Activated CD4-positive, alpha-beta memory T cell treated with anti-CD3 and anti-CD28 coated beads for 36 hours (primary cell): ENCODE measurements at regions not wholly inside any gene's neighbourhood (a gene's known extent, or its start where the extent isn't known, plus 50 kb on each side); places are given as distances from the start of the nearest gene placed in this dataset.
"Not testable (repeated sequence)": the region's sequence is repeated elsewhere in the genome, so short reads cannot be mapped to it uniquely, and the experiment has no call there.

ENCODE experiments used
- CTCF ChIA-PET: fragments of 350-600 bp; sonication (Branson Sonifier 250); formaldehyde crosslinking; loops from one replicate; lab custom pipeline; 2021; ENCODE audit warnings: antibody characterized with exemption, inconsistent platforms; lab: Charles Lee
- POLR2A ChIA-PET: fragments of 350-600 bp; sonication (Branson Sonifier 250); formaldehyde crosslinking; loops from one replicate; lab custom pipeline; 2021; ENCODE audit warnings: antibody characterized with exemption; lab: Charles Lee
- DNase-seq: peaks from one replicate; pipeline ENCODE4 v3.0.0-alpha.2; 2020
- H3K27ac Mint-ChIP-seq: one replicate; pipeline ENCODE4 v1.8.0; 2021; ENCODE audit warnings: mixed read lengths
- H3K27me3 Mint-ChIP-seq: one replicate; pipeline ENCODE4 v1.8.0; 2021; ENCODE audit warnings: mixed read lengths
- H3K36me3 Mint-ChIP-seq: one replicate; pipeline ENCODE4 v1.8.0; 2021; ENCODE audit warnings: mixed read lengths
- H3K4me1 Mint-ChIP-seq: one replicate; pipeline ENCODE4 v1.8.0; 2021; ENCODE audit warnings: low read depth, mixed read lengths
- H3K4me3 Mint-ChIP-seq: one replicate; pipeline ENCODE4 v1.8.0; 2021; ENCODE audit warnings: mild to moderate bottlenecking, mixed read lengths
- H3K9me3 Mint-ChIP-seq: one replicate; pipeline ENCODE4 v1.8.0; 2021; ENCODE audit warnings: mixed read lengths
- intact Hi-C: fragments of 100-400 bp; cut with micrococcal nuclease; formaldehyde crosslinking; loops from one replicate; pipeline ENCODE4 v1.15.1; 2023

DNA sequence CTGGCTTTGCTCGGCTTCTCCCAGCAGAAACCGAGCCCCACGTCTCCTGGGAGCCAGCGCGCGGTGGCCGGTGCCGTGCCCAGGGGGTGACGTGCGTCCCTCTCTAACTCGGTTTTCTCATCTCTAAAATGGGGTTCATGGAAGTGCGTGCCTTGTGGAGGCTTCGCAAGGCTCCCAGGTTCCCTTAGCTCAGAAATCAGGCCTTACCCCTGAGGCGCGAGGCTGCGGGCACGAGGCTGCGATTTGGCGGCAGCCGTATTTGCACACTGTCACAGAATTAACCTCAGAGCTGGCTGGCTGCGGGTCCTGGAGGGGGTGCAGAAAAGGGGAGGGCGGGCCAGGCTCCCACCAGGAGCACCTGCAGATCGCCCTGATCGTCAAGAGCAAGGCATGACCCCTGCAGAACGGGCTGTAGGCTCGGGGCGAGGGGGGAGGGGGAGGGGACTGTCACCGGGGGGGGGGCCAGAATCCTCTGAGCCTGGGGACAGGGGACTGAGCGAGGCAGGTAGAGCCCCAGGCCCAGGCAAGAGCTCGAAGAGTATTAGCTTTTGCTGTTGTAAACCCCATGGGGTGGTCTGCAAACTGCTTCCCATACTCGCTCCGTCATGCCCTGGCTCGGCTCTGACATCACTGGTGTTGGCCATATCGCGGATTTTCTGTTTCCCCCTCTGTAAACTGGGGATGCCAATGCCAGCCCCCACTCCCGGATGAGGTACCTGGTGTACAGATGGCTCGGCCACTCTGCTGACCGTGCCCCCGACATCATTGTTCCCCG, 62.2 kb downstream of the CCNE1 start:
- CTCF ChIA-PET, result interaction anchor here (0.7 to 6.0 kb wide), 13 partner anchors 14 to 775 kb away, joined by 3 to 103 read pairs (median 5); no protein-coding TSS in a partner anchor
- intact Hi-C loops, result loop anchor here (1.0 to 10.0 kb wide), 3 partner anchors 114 to 781 kb away; no protein-coding TSS in a partner anchor
- DNase-seq, result no peak
- H3K27me3 Mint-ChIP-seq, result peaks cover 18% of the 10 kb centered on the region
- no peaks in the 10 kb centered on the region for H3K36me3 Mint-ChIP-seq
- H3K27ac Mint-ChIP-seq, result no peak overlapping the region
- POLR2A ChIA-PET, result no interaction called here
- H3K4me3 Mint-ChIP-seq, result no peak overlapping the region
- no peaks in the 10 kb centered on the region for H3K9me3 Mint-ChIP-seq
- peaks cover 9% of the 10 kb centered on the region for H3K4me1 Mint-ChIP-seq

DNA sequence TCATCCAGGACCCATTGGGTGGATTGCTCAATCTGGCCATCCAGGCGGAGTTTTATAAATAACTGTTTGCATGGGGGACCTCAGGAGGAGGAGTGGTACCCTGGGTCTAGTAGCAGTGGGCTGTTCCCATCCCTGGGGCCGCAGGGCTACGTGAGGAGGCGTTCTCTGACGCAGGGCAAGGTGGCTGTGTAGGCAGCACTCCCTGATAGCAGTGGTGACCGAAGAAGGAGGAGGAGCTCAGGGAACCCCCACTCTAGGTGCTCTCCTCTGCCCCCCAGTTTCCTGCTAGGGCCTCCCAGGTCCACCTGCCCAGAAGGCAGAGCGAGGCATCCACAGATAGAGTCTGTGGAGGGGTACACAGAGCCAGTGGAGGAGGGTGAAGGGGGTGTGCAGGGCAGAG, 64.1 kb downstream of the CCNE1 start:
- Mint-ChIP-seq H3K36me3 (no peaks in the 10 kb centered on the region), H3K27me3 (peaks cover 21% of the 10 kb centered on the region), H3K4me3 (no peak overlapping the region), H3K9me3 (no peaks in the 10 kb centered on the region), H3K4me1 (peaks cover 9% of the 10 kb centered on the region), H3K27ac (no peak overlapping the region)
- intact Hi-C loops, result loop anchor here (10.0 kb wide), 1 partner anchor 779 kb away; no protein-coding TSS in a partner anchor
- POLR2A ChIA-PET, result no interaction called here
- CTCF ChIA-PET, result interaction anchor here (1.0 to 6.0 kb wide), 3 partner anchors 90 to 146 kb away, joined by 5 to 86 read pairs (median 17); no protein-coding TSS in a partner anchor
- DNase-seq, result no peak

DNA sequence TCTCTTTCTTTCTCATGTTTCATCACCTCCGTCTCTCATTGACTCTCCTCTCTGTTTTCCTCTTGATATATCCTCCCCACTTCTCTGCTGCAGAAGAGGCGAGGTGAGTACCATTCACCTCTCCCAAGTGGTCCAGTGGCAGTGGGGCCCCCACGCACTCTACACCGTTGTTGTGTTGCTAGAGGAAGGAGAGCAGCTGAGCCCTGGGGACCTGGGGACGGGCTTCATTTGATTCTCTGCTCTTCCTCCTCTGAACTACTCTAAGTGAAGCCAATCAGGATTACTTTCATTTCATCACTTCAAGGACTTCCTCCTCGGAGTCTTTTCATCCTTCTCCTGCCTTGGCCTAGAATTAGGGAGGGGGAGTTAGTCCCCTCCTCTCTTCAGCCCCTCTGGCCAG, 64.6 kb downstream of the CCNE1 start:
- no peaks in the 10 kb centered on the region for H3K9me3 Mint-ChIP-seq
- peaks cover 19% of the 10 kb centered on the region for H3K27me3 Mint-ChIP-seq
- H3K36me3 Mint-ChIP-seq, result no peaks in the 10 kb centered on the region
- no peak for DNase-seq
- H3K4me1 Mint-ChIP-seq, result peaks cover 9% of the 10 kb centered on the region
- intact Hi-C loops, result loop anchor here (10.0 kb wide), 1 partner anchor 778 kb away; no protein-coding TSS in a partner anchor
- POLR2A ChIA-PET, result no interaction called here
- CTCF ChIA-PET, result interaction anchor here (1.0 to 6.0 kb wide), 3 partner anchors 19 to 147 kb away, joined by 3 to 86 read pairs (median 5); no protein-coding TSS in a partner anchor
- H3K27ac Mint-ChIP-seq, result no peak overlapping the region
- no peak overlapping the region for H3K4me3 Mint-ChIP-seq

DNA sequence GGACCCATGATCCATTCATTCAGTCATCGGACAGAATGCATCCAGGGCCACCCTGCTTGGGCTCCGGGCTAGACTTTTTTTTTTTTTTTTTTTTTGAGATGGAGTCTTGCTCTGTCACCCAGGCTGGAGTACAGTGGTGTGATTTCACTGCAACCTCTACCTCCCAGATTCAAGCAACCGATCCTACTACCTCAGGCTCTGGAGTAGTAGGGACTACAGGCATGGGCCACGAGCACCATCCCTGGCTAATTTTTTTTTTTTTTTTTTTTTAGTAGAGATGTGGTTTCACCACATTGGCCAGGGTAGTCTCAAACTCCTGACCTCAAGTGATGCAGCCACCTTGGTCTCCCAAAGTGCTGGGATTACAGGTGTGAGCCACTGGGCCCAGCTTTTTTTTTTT, 65.1 kb downstream of the CCNE1 start:
- H3K4me1 Mint-ChIP-seq, H3K36me3 Mint-ChIP-seq, DNase-seq, H3K9me3 Mint-ChIP-seq, H3K4me3 Mint-ChIP-seq, H3K27ac Mint-ChIP-seq: not testable (repeated sequence)
- POLR2A ChIA-PET, result interaction anchor here (0.7 kb wide), 1 partner anchor 215 kb away, joined by 4 read pairs; no protein-coding TSS in a partner anchor
- intact Hi-C loops, result loop anchor here (10.0 kb wide), 1 partner anchor 778 kb away; no protein-coding TSS in a partner anchor
- CTCF ChIA-PET, result interaction anchor here (1.0 to 6.0 kb wide), 3 partner anchors 19 to 182 kb away, joined by 3 to 86 read pairs (median 3); no protein-coding TSS in a partner anchor
- H3K27me3 Mint-ChIP-seq, result peaks cover 17% of the 10 kb centered on the region

DNA sequence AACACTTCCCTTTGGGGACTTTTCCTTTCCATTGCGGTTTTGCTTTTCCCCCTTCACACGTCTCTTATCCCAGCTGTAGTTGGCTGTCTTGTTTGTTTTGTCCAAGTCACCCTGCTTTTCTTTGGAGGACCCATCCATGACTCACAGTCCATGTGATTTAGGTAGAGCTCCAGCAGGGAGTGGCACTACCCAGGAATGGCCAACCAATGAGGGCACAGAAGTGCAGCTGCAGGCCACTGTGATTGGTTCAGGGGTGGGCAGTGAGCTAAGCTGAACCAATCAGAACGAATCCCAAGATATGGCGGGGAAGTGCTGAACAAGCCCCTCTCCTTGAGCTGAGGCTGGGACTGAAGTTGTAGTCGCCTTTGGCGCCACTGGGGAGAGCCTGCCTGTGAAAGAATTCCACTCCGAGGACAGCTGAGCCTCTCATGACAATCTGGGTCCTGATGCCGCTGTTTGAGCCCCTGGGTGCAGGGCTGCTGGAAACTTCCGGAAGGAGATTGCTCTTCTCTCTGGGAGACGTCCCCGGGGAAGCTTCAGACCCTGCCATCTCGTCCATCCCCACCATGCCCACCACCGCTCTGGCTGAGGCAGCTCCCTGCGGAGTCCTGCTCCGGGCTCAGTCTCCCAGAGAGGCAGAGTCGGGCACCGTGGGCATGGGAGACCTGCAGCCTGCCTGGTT, 62.9 kb upstream of the URI1 start:
- POLR2A ChIA-PET, result no interaction called here
- CTCF ChIA-PET, result interaction anchor here (1.3 to 2.0 kb wide), 2 partner anchors 10 to 119 kb away, joined by 3 to 11 read pairs; no protein-coding TSS in a partner anchor
- DNase-seq, result no peak
- Mint-ChIP-seq H3K4me3 (no peak overlapping the region), H3K27ac (no peak overlapping the region), H3K36me3 (no peaks in the 10 kb centered on the region), H3K4me1 (peaks cover 2% of the 10 kb centered on the region), H3K9me3 (no peaks in the 10 kb centered on the region), H3K27me3 (peaks cover 7% of the 10 kb centered on the region)
- intact Hi-C loops, result loop anchor here (10.0 kb wide), 1 partner anchor 776 kb away; no protein-coding TSS in a partner anchor

DNA sequence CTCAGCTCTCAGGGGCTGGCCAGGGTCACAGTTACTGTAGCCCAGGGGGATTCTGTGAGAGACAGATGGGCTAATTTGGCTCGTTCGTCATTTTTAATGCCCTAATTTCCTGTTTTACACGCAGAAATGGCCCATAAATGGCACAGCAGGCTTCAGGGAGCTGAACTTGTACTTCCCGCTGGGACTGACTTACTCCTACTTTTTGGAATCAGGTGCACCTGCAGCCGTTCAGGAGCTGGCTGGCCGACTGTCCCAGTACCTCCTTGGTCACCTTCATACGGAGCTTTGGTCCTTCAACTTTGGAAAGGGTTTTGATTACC, 62.4 kb upstream of the URI1 start:
- ChIA-PET CTCF (interaction anchor here (1.3 to 2.0 kb wide), 2 partner anchors 11 to 119 kb away, joined by 3 to 11 read pairs; no protein-coding TSS in a partner anchor), POLR2A (no interaction called here)
- peaks cover 3% of the 10 kb centered on the region for H3K27me3 Mint-ChIP-seq
- H3K4me3 Mint-ChIP-seq, result no peak overlapping the region
- no peaks in the 10 kb centered on the region for H3K36me3 Mint-ChIP-seq
- H3K4me1 Mint-ChIP-seq, result peaks cover 2% of the 10 kb centered on the region
- DNase-seq, result no peak
- no peak overlapping the region for H3K27ac Mint-ChIP-seq
- H3K9me3 Mint-ChIP-seq, result no peaks in the 10 kb centered on the region
- intact Hi-C loops, result loop anchor here (10.0 kb wide), 1 partner anchor 775 kb away; no protein-coding TSS in a partner anchor

DNA sequence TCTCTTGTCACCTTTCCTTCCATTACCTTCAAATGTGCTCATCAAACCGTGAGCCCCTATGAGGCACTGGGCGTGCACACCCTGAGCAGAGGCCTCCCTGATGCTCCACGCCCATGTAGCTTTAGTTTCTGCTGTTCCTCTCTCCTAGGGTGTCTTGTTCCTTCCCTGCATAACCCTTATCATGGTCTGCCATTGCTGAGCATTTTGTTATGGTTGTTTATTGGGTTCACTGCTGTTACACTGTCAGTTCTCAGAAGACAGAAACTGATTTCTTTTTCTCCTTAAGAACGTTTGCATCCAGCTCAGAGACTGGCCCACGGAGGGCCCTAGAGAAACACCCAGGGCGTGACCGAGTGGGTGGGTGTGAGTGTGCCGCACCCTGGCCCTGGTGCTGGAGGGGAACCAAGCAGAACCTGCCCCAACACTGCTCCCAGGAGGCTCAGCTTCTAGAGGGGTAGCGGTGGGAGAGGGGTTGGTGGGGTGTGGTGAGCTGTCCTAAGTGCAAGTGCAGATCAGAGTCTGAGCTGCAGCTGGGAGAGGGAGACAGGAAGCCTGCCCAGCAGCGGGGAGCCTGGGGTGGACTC, 61.4 kb upstream of the URI1 start:
- H3K27me3 Mint-ChIP-seq, result peaks cover 3% of the 10 kb centered on the region
- DNase-seq, result no peak
- no peak overlapping the region for H3K27ac Mint-ChIP-seq
- POLR2A ChIA-PET, result no interaction called here
- no peaks in the 10 kb centered on the region for H3K9me3 Mint-ChIP-seq
- H3K4me1 Mint-ChIP-seq, result peaks cover 2% of the 10 kb centered on the region
- intact Hi-C loops, result no loop called here
- H3K4me3 Mint-ChIP-seq, result no peak overlapping the region
- H3K36me3 Mint-ChIP-seq, result no peaks in the 10 kb centered on the region
- CTCF ChIA-PET, result interaction anchor here (1.3 to 2.0 kb wide), 2 partner anchors 12 to 120 kb away, joined by 3 to 11 read pairs; no protein-coding TSS in a partner anchor

DNA sequence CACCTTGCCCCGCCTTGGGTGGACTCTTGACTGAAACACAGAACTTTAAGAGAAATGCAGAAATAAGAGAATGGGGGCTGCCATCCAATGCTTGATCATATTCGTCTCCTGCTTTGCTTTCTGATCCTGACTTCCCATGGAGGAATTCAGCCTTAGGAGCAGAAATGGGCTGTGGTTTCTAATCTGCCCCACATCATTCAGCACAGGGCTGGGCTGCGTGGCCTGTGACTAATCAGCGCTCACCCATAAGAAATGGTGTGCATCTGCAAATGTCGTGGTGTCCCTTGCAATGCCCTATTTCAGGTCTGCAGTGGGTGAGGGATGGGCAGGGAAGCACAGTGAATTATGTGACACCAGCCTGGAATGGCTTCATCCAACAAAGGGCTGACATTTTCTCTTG, 60.7 kb upstream of the URI1 start:
- Mint-ChIP-seq H3K27me3 (peaks cover 3% of the 10 kb centered on the region), H3K4me3 (no peak overlapping the region), H3K4me1 (peaks cover under 1% of the 10 kb centered on the region), H3K9me3 (no peaks in the 10 kb centered on the region), H3K27ac (no peak overlapping the region), H3K36me3 (no peaks in the 10 kb centered on the region)
- intact Hi-C loops, result no loop called here
- no peak for DNase-seq
- ChIA-PET CTCF (interaction anchor here (1.0 kb wide), 1 partner anchor 270 kb away, joined by 3 read pairs; no protein-coding TSS in a partner anchor), POLR2A (no interaction called here)

DNA sequence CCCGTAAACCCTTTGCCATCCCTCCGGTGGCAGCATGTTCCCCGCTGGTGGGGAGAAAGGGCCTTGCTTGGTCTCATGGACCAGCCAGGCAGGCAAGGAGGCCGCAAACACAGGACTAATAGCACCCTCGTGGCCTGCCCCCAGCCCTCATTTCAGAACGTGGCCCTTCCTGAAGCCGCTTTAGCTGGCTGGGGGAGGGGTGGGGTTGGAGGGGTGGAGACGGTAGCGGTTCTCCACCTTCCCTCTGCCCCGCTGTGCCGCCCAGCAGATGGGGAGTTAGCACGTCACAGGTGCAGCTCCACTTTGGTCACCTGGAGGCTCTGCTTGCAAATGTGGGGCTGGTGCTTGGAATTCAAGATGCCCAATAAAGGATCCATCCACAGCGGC, 59.3 kb upstream of the URI1 start:
- CTCF ChIA-PET, result no interaction called here
- Mint-ChIP-seq H3K36me3 (no peaks in the 10 kb centered on the region), H3K9me3 (no peaks in the 10 kb centered on the region), H3K4me3 (no peak overlapping the region), H3K4me1 (peaks cover 2% of the 10 kb centered on the region), H3K27ac (no peak overlapping the region), H3K27me3 (peaks cover 3% of the 10 kb centered on the region)
- POLR2A ChIA-PET, result no interaction called here
- no peak for DNase-seq
- intact Hi-C loops, result no loop called here

DNA sequence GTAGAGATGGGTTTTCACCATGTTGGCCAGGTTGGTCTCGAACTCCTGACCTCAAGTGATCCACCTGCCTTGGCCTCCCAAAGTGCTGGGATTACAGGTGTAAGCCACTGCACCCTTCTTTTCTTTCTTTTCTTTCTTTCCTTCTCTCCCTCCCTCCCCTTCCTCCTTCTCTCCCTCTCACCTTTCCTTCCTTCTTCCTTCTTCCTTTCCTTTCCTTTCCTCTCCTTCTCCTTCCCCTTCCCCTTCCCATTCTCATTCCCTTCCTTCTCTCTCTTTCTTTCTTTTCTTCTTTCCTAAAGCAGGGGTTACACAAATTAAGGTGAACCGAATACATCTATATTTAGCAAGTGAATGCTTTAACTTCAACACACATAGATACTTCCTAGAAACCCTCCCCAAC, 58.0 kb upstream of the URI1 start:
- POLR2A ChIA-PET, result no interaction called here
- Mint-ChIP-seq H3K27ac (no peak overlapping the region), H3K4me1 (peaks cover 2% of the 10 kb centered on the region), H3K36me3 (no peaks in the 10 kb centered on the region), H3K27me3 (peaks cover 3% of the 10 kb centered on the region), H3K4me3 (no peak overlapping the region), H3K9me3 (no peaks in the 10 kb centered on the region)
- CTCF ChIA-PET, result no interaction called here
- DNase-seq, result no peak
- intact Hi-C loops, result no loop called here

DNA sequence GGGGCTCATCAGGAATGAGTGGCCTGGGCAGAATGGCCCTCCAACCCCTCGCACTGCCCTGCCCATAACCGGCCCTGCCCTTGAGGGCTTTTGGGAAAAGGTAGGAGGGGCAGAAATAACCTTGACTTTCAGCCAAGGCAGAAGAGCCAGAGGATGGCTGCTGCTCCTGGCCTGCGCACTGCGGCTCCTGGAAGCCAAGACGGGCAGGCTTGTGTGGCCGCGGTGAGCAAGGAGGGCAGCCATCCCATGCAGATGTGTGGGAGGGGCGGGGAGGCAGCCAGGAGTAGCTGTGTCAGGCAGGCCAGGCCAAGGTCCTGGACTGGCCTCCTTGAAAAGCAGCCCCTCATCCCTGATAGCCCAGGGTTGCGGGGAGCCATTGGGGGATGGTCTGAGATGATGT, 57.6 kb upstream of the URI1 start:
- ChIA-PET POLR2A (no interaction called here), CTCF (no interaction called here)
- Mint-ChIP-seq H3K36me3 (no peaks in the 10 kb centered on the region), H3K4me1 (peaks cover 2% of the 10 kb centered on the region), H3K27ac (no peak overlapping the region), H3K4me3 (no peak overlapping the region), H3K27me3 (peaks cover 3% of the 10 kb centered on the region), H3K9me3 (no peaks in the 10 kb centered on the region)
- intact Hi-C loops, result no loop called here
- no peak for DNase-seq

DNA sequence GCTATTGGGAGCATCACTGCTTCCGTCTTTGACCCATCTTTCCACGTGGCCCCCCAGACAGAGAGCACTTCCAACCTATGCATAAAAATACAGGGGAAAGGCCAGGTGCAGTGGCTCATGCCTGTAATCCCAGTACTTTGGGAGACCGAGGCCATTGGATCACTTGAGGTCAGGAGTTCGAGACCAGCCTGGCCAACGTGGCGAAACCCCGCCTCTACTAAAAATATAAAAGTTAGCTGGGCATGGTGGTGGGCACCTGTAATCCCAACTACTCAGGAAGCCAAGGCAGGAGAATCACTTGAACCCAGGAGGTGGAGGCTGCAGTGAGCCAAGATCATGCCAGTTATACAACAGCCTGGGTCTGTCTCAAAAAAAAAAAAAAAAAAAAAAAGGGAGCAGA, 55.9 kb upstream of the URI1 start:
- H3K4me3 Mint-ChIP-seq, CTCF ChIA-PET, H3K27ac Mint-ChIP-seq, DNase-seq, intact Hi-C loops, H3K9me3 Mint-ChIP-seq, H3K4me1 Mint-ChIP-seq, H3K36me3 Mint-ChIP-seq, H3K27me3 Mint-ChIP-seq, POLR2A ChIA-PET: not testable (repeated sequence)
